Middle frontal gyrus (tissue), 1 donor: ENCODE measurements at regions not wholly inside any gene's neighbourhood (a gene's known extent, or its start where the extent isn't known, plus 50 kb on each side); places are given as distances from the start of the nearest gene placed in this dataset.

ENCODE experiments used
- DNase-seq: peaks from one replicate; pipeline ENCODE4 v3.0.0-alpha.2; 2015; ENCODE audit warnings: low spot score; ENCODE audit errors: extremely low spot score

- DNase-seq: no peak
Measured at GRCh38 chr5:116389601-116390000, 185.0 kb downstream of the SEMA6A start.

- DNase-seq: no peak
Measured at GRCh38 chr5:116388564-116389258, 185.9 kb downstream of the SEMA6A start.

- no peak for DNase-seq
Measured at GRCh38 chr5:116387738-116388137, 186.9 kb downstream of the SEMA6A start.

- no peak for DNase-seq
Measured at GRCh38 chr5:116386633-116387032, 188.0 kb downstream of the SEMA6A start.

GRCh38 chr5:116382874-116383266 lies 191.8 kb downstream of the SEMA6A start:
- DNase-seq: no peak

- DNase-seq: no peak
Measured at GRCh38 chr5:116382032-116382873, 192.4 kb downstream of the SEMA6A start.

- no peak for DNase-seq
Measured at GRCh38 chr5:116381201-116381600, 193.4 kb downstream of the SEMA6A start.

GRCh38 chr5:116380621-116381020 lies 194.0 kb downstream of the SEMA6A start:
- DNase-seq: no peak

- DNase-seq: no peak
Measured at GRCh38 chr5:116379306-116379705, 195.3 kb downstream of the SEMA6A start.

GRCh38 chr5:116378777-116379121 lies 195.9 kb downstream of the SEMA6A start:
- no peak for DNase-seq

GRCh38 chr5:116378007-116378776 lies 196.4 kb downstream of the SEMA6A start:
- no peak for DNase-seq

GRCh38 chr5:116377276-116378006 lies 197.2 kb downstream of the SEMA6A start:
- no peak for DNase-seq

- no peak for DNase-seq
Measured at GRCh38 chr5:116375926-116376325, 198.7 kb downstream of the SEMA6A start.

GRCh38 chr5:116374434-116374852 lies 200.2 kb downstream of the SEMA6A start:
- no peak for DNase-seq

GRCh38 chr5:116372931-116373597 lies 201.6 kb downstream of the SEMA6A start:
- no peak for DNase-seq

GRCh38 chr5:116371935-116372334 lies 202.7 kb downstream of the SEMA6A start:
- no peak for DNase-seq

GRCh38 chr5:116371431-116371830 lies 203.2 kb downstream of the SEMA6A start:
- DNase-seq: no peak

- DNase-seq: no peak
Measured at GRCh38 chr5:116370886-116371285, 203.7 kb downstream of the SEMA6A start.

GRCh38 chr5:116370149-116370548 lies 204.5 kb downstream of the SEMA6A start:
- no peak for DNase-seq

- no peak for DNase-seq
Measured at GRCh38 chr5:116365006-116365496, 209.6 kb downstream of the SEMA6A start.

- no peak for DNase-seq
Measured at GRCh38 chr5:116363780-116364179, 210.8 kb downstream of the SEMA6A start.
